ENCODE measurements at regions not wholly inside any gene's neighbourhood (a gene's known extent, or its start where the extent isn't known, plus 50 kb on each side); places are given as distances from the start of the nearest gene placed in this dataset.

DNA sequence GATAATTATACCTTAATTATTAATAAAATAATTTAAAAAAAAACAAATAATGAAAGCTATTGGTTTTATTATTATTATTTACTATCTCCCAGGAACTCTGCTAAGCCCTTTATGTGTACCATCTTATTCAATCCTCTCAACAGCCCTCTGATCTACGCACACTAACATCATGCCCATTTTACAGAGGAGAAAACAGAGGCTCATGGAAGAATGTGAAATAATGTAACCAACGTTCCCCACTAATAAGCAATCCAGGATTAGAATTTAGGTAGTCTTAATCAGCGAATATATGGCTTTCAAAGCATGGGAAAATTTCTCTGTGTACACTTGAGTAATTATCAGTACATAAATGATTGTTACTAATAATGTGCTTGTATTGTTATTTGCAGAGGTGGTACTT is 89.0 kb downstream of the MAFB start:
- H3K9ac ChIP-seq (ENCODE audit: low read length in 3 of 3): no peak overlapping the region
- H3K36me3 ChIP-seq (ENCODE audit: control insufficient read depth in 2 of 3, insufficient read depth in 3 of 3, low read length in 3 of 3): no peaks in the 10 kb centered on the region
- no peak for FAIRE-seq
- peaks cover 0 to 10% (median 6%) of the 10 kb centered on the region in 3 donors for H3K9me3 ChIP-seq (ENCODE audit: control insufficient read depth in 2 of 3, insufficient read depth in 1 of 3, low read length in 3 of 3)
- intact Hi-C loops (cut with DNase I): no loop called here
- no peak overlapping the region for H3K4me3 ChIP-seq (ENCODE audit: low read length in 3 of 3)
- no peak for DNase-seq
- H3K4me1 ChIP-seq (ENCODE audit: control insufficient read depth in 2 of 3, insufficient read depth in 2 of 3, low read depth in 1 of 3, low read length in 3 of 3): no peaks in the 10 kb centered on the region
- no peak overlapping the region for H3K27ac ChIP-seq (ENCODE audit: low read depth in 2 of 2, low read length in 2 of 2)
- H3K27me3 ChIP-seq (ENCODE audit: control insufficient read depth, insufficient read depth, low read length): no peaks in the 10 kb centered on the region
- TF ChIP-seq, protein P1, sequence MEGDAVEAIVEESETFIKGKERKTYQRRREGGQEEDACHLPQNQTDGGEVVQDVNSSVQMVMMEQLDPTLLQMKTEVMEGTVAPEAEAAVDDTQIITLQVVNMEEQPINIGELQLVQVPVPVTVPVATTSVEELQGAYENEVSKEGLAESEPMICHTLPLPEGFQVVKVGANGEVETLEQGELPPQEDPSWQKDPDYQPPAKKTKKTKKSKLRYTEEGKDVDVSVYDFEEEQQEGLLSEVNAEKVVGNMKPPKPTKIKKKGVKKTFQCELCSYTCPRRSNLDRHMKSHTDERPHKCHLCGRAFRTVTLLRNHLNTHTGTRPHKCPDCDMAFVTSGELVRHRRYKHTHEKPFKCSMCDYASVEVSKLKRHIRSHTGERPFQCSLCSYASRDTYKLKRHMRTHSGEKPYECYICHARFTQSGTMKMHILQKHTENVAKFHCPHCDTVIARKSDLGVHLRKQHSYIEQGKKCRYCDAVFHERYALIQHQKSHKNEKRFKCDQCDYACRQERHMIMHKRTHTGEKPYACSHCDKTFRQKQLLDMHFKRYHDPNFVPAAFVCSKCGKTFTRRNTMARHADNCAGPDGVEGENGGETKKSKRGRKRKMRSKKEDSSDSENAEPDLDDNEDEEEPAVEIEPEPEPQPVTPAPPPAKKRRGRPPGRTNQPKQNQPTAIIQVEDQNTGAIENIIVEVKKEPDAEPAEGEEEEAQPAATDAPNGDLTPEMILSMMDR (IDR thresholded peaks at IDR 0.05; ENCODE audit: borderline replicate concordance, extremely low read depth, insufficient read depth): no peak

DNA sequence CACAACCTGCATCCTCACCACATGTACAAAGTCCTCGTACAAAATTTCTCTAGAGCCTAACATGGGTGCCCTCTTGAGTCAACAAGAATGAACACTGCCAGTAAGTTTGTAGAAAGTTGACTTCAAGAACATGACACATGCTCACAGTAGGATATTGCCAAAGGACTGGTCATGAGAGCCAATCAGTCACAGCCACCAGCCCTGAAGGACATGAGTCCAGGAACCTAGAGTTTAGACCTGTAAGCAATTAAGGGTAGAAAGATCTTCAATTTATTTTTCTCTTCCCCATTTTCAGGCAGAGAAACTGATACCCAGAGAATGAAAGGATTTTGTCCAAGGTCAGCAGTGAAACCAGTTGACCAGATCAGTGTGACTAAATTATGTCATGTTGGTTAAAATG is 96.1 kb downstream of the MAFB start:
- H3K27ac ChIP-seq (ENCODE audit: low read depth in 2 of 2, low read length in 2 of 2): no peak overlapping the region
- no peaks in the 10 kb centered on the region for H3K4me1 ChIP-seq (ENCODE audit: control insufficient read depth in 2 of 3, insufficient read depth in 2 of 3, low read depth in 1 of 3, low read length in 3 of 3)
- H3K9me3 ChIP-seq (ENCODE audit: control insufficient read depth in 2 of 3, insufficient read depth in 1 of 3, low read length in 3 of 3): peaks cover 0 to 2% (median 0%) of the 10 kb centered on the region in 3 donors
- H3K36me3 ChIP-seq (ENCODE audit: control insufficient read depth in 2 of 3, insufficient read depth in 3 of 3, low read length in 3 of 3): no peaks in the 10 kb centered on the region
- intact Hi-C loops (cut with DNase I): no loop called here
- no peak for FAIRE-seq
- no peak for DNase-seq
- no peak overlapping the region for H3K4me3 ChIP-seq (ENCODE audit: low read length in 3 of 3)
- TF ChIP-seq, protein P1 (IDR thresholded peaks at IDR 0.05; ENCODE audit: borderline replicate concordance, extremely low read depth, insufficient read depth): no peak
- no peak overlapping the region for H3K9ac ChIP-seq (ENCODE audit: low read length in 3 of 3)
- H3K27me3 ChIP-seq (ENCODE audit: control insufficient read depth, insufficient read depth, low read length): no peaks in the 10 kb centered on the region

DNA sequence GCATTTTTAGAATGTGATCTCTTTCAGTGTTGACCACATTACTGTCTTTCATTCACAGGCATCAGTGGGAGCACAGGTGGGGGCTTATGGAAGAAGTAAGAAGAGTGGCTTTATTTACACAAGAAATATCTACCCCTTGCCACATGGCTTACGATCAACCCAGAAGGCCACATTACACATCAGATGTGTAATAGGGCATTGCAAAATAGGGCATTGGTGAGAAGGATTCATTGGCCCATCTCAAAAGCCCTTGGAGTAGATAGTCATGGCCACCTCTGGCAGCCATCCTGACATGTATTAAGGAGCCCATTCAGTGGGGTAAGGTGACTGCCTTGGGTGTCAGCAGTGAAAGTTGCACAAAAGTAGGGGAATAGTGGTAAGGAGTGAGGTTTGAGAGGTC is 97.5 kb downstream of the MAFB start:
- TF ChIP-seq, protein P1 (IDR thresholded peaks at IDR 0.05; ENCODE audit: borderline replicate concordance, extremely low read depth, insufficient read depth): no peak
- Histone ChIP-seq H3K9me3 (ENCODE audit: control insufficient read depth in 2 of 3, insufficient read depth in 1 of 3, low read length in 3 of 3) (peaks cover 0 to 2% (median 0%) of the 10 kb centered on the region in 3 donors), H3K4me3 (ENCODE audit: low read length in 3 of 3) (no peak overlapping the region), H3K9ac (ENCODE audit: low read length in 3 of 3) (no peak overlapping the region), H3K36me3 (ENCODE audit: control insufficient read depth in 2 of 3, insufficient read depth in 3 of 3, low read length in 3 of 3) (no peaks in the 10 kb centered on the region), H3K27me3 (ENCODE audit: control insufficient read depth, insufficient read depth, low read length) (no peaks in the 10 kb centered on the region), H3K27ac (ENCODE audit: low read depth in 2 of 2, low read length in 2 of 2) (no peak overlapping the region), H3K4me1 (ENCODE audit: control insufficient read depth in 2 of 3, insufficient read depth in 2 of 3, low read depth in 1 of 3, low read length in 3 of 3) (no peaks in the 10 kb centered on the region)
- FAIRE-seq: no peak
- no peak for DNase-seq
- intact Hi-C loops (cut with DNase I): no loop called here

DNA sequence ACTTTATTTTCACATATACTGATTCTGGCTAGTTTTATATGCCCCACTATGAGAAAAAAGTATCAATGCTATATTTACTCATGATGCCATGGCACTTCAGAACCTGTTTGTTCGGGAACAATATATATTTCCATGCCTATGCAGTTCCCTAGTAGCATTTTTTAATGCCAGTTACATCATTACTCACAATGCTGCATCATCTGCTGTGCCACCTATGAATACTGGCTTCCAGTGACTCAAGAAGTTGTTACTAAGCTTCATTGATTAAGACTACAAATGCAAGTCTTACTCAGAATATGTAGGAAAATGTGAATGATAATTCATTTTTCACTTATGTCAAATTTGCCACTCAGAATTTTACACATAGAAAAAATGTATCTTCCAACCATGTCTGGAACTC is 97.9 kb downstream of the MAFB start:
- Histone ChIP-seq H3K9me3 (ENCODE audit: control insufficient read depth in 2 of 3, insufficient read depth in 1 of 3, low read length in 3 of 3) (peaks cover 0 to 2% (median 0%) of the 10 kb centered on the region in 3 donors), H3K9ac (ENCODE audit: low read length in 3 of 3) (no peak overlapping the region), H3K27me3 (ENCODE audit: control insufficient read depth, insufficient read depth, low read length) (no peaks in the 10 kb centered on the region), H3K36me3 (ENCODE audit: control insufficient read depth in 2 of 3, insufficient read depth in 3 of 3, low read length in 3 of 3) (no peaks in the 10 kb centered on the region), H3K4me3 (ENCODE audit: low read length in 3 of 3) (no peak overlapping the region), H3K4me1 (ENCODE audit: control insufficient read depth in 2 of 3, insufficient read depth in 2 of 3, low read depth in 1 of 3, low read length in 3 of 3) (no peaks in the 10 kb centered on the region), H3K27ac (ENCODE audit: low read depth in 2 of 2, low read length in 2 of 2) (no peak overlapping the region)
- FAIRE-seq (no peak), DNase-seq (no peak)
- intact Hi-C loops (cut with DNase I): no loop called here
- TF ChIP-seq, protein P1 (IDR thresholded peaks at IDR 0.05; ENCODE audit: borderline replicate concordance, extremely low read depth, insufficient read depth): no peak

Data from kidney (tissue), 13 donors.